GM23338 (cell line): ENCODE measurements at regions not wholly inside any gene's neighbourhood (a gene's known extent, or its start where the extent isn't known, plus 50 kb on each side); places are given as distances from the start of the nearest gene placed in this dataset.
A peak's percentile ranks its signal among the peaks of the same experiment; 100 is the strongest.

ENCODE experiments used
- ATAC-seq: fragments of 200-7000 bp; cut with Tn5 transposase; 3 replicates; pipeline ENCODE4 v1.9.1; 2020
- DNase-seq: peaks from one replicate; pipeline ENCODE4 v3.0.0-alpha.2; 2015; ENCODE audit warnings: low spot score
- H2AFZ ChIP-seq: fragments of 200-600 bp; sonication (generic); 2 replicates; pipeline ENCODE4 v1.8.0; 2016; ENCODE audit warnings: antibody characterized with exemption, mild to moderate bottlenecking, moderate library complexity
- H3F3A ChIP-seq: fragments of 200-600 bp; sonication (generic); replicated peaks from 2 replicates; pipeline ENCODE4 v1.8.0; 2017; ENCODE audit warnings: antibody characterized with exemption, mixed run types, low read depth
- H3K27ac ChIP-seq: fragments of 200-600 bp; sonication (generic); 2 replicates; pipeline ENCODE4 v1.6.1; 2016; ENCODE audit warnings: low read depth
- H3K27me3 ChIP-seq: fragments of 200-600 bp; sonication (generic); 2 replicates; pipeline ENCODE4 v1.8.0; 2016; ENCODE audit warnings: mild to moderate bottlenecking, mixed run types, moderate library complexity; ENCODE audit not compliant: insufficient read depth
- H3K36me3 ChIP-seq: fragments of 200-600 bp; sonication (generic); 2 replicates; pipeline ENCODE4 v1.8.0; 2016; ENCODE audit warnings: mild to moderate bottlenecking; ENCODE audit not compliant: insufficient read depth
- H3K4me1 ChIP-seq: fragments of 200-600 bp; sonication (generic); 2 replicates; pipeline ENCODE4 v1.8.0; 2016; ENCODE audit warnings: mild to moderate bottlenecking, moderate library complexity; ENCODE audit not compliant: insufficient read depth
- H3K4me2 ChIP-seq: fragments of 200-600 bp; sonication (generic); 2 replicates; pipeline ENCODE4 v1.7.1; 2017; ENCODE audit warnings: mixed run types
- H3K4me3 ChIP-seq: fragments of 200-600 bp; sonication (generic); 2 replicates; pipeline ENCODE4 v1.6.1; 2016; ENCODE audit warnings: mixed run types
- H3K79me2 ChIP-seq: fragments of 200-600 bp; sonication (generic); replicated peaks from 2 replicates; pipeline ENCODE4 v1.8.0; 2017; ENCODE audit warnings: mild to moderate bottlenecking; ENCODE audit not compliant: insufficient read depth
- H3K9me2 ChIP-seq: fragments of 200-600 bp; sonication (generic); 2 replicates; pipeline ENCODE4 v1.8.0; 2017; ENCODE audit not compliant: insufficient read depth
- H4K20me1 ChIP-seq: fragments of 200-600 bp; sonication (generic); replicated peaks from 2 replicates; pipeline ENCODE4 v1.8.0; 2017; ENCODE audit warnings: mild to moderate bottlenecking; ENCODE audit not compliant: insufficient read depth
- H3K27ac Mint-ChIP-seq: 2 replicates; pipeline ENCODE4 v1.8.0; 2020; ENCODE audit warnings: inconsistent platforms, mild to moderate bottlenecking, moderate library complexity, mixed read lengths
- H3K27me3 Mint-ChIP-seq: 3 replicates; pipeline ENCODE4 v1.8.0; 2022; ENCODE audit warnings: low read depth, mild to moderate bottlenecking, moderate library complexity, mixed read lengths, inconsistent platforms; ENCODE audit not compliant: insufficient read depth, poor library complexity
- H3K36me3 Mint-ChIP-seq: 3 replicates; pipeline ENCODE4 v1.8.0; 2021; ENCODE audit warnings: low read depth, mild to moderate bottlenecking, inconsistent platforms, moderate library complexity, mixed read lengths
- H3K4me1 Mint-ChIP-seq: 3 replicates; pipeline ENCODE4 v1.8.0; 2020; ENCODE audit warnings: mild to moderate bottlenecking, inconsistent platforms, mixed read lengths
- H3K4me3 Mint-ChIP-seq: 3 replicates; pipeline ENCODE4 v1.8.0; 2021; ENCODE audit warnings: moderate library complexity, mild to moderate bottlenecking, inconsistent platforms, mixed read lengths
- H3K9me3 Mint-ChIP-seq: 3 replicates; pipeline ENCODE4 v1.8.0; 2020; ENCODE audit warnings: moderate library complexity, mild to moderate bottlenecking, inconsistent platforms, mixed read lengths
- CREB1 ChIP-seq: fragments of 250-450 bp; sonication (Bioruptor Pico); IDR thresholded peaks from 2 replicates; pipeline ENCODE4 v1.5.0; 2020; ENCODE audit warnings: low read depth, mild to moderate bottlenecking, moderate library complexity
- EZH2phosphoT487 ChIP-seq: fragments of 200-600 bp; sonication (generic); IDR thresholded peaks from one replicate; pipeline ENCODE4 v1.8.1; 2018; ENCODE audit warnings: antibody characterized with exemption; ENCODE audit not compliant: unreplicated experiment
- NANOG ChIP-seq: IDR thresholded peaks from 2 replicates; pipeline ENCODE4 v1.6.1; 2016; ENCODE audit warnings: antibody characterized with exemption, borderline replicate concordance
- POLR2AphosphoS5 ChIP-seq: IDR thresholded peaks from 2 replicates; pipeline ENCODE4 v1.6.1; 2016; ENCODE audit warnings: antibody characterized with exemption, low read depth
- STAT1 ChIP-seq: IDR thresholded peaks from one replicate; pipeline ENCODE4 v1.6.1; 2016; ENCODE audit warnings: antibody characterized with exemption; ENCODE audit not compliant: unreplicated experiment
- ZNF331 ChIP-seq: fragments of 250-450 bp; sonication (Bioruptor Pico); IDR thresholded peaks from 2 replicates; pipeline ENCODE4 v1.5.0; 2020; ENCODE audit warnings: low read depth, mild to moderate bottlenecking, moderate library complexity
- TF ChIP-seq, protein P1 (sequence below): IDR thresholded peaks from one replicate; pipeline ENCODE4 v1.6.1; 2018; ENCODE audit warnings: antibody characterized with exemption; ENCODE audit not compliant: unreplicated experiment
- TF ChIP-seq, protein P2 (sequence below): IDR thresholded peaks from 2 replicates; pipeline ENCODE4 v1.6.1; 2016; ENCODE audit warnings: antibody characterized with exemption
- TF ChIP-seq, protein P3 (sequence below), 2 experiments: fragments of 200-600 bp in 1 of 2; sonication (generic) in 1 of 2; conservative IDR thresholded peaks; 2 replicates each; pipeline versions ENCODE4 v1.5.1 to v1.6.1; 2016 to 2017; ENCODE audit warnings: antibody characterized with exemption in 2 of 2, low read depth in 2 of 2, mild to moderate bottlenecking in 2 of 2, moderate library complexity in 1 of 2
- TF ChIP-seq, protein P4 (sequence below): fragments of 250-450 bp; sonication (Bioruptor Pico); IDR thresholded peaks from 2 replicates; pipeline ENCODE4 v1.5.0; 2020; ENCODE audit warnings: mild to moderate bottlenecking, moderate library complexity

DNA sequence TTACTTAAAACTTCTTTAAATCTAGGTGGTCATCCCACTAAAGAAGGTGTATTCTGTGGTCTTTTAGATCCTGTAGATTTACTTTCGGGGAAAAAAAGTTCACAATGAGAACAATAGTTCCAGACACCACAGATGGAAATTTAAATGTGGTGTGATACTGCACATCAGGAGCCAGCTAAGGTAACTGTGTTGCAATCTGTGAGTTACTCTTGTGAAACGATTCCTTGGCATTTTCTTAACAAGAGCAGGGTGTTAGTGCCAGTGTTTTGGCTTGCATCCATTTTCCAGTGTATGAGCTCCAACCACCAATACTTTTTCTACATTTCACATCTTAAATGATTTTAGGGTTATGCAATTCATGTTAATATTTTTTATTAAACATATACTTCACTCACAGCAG, 674.5 kb downstream of the CETN3 start (continued):
- TF ChIP-seq, protein P1, sequence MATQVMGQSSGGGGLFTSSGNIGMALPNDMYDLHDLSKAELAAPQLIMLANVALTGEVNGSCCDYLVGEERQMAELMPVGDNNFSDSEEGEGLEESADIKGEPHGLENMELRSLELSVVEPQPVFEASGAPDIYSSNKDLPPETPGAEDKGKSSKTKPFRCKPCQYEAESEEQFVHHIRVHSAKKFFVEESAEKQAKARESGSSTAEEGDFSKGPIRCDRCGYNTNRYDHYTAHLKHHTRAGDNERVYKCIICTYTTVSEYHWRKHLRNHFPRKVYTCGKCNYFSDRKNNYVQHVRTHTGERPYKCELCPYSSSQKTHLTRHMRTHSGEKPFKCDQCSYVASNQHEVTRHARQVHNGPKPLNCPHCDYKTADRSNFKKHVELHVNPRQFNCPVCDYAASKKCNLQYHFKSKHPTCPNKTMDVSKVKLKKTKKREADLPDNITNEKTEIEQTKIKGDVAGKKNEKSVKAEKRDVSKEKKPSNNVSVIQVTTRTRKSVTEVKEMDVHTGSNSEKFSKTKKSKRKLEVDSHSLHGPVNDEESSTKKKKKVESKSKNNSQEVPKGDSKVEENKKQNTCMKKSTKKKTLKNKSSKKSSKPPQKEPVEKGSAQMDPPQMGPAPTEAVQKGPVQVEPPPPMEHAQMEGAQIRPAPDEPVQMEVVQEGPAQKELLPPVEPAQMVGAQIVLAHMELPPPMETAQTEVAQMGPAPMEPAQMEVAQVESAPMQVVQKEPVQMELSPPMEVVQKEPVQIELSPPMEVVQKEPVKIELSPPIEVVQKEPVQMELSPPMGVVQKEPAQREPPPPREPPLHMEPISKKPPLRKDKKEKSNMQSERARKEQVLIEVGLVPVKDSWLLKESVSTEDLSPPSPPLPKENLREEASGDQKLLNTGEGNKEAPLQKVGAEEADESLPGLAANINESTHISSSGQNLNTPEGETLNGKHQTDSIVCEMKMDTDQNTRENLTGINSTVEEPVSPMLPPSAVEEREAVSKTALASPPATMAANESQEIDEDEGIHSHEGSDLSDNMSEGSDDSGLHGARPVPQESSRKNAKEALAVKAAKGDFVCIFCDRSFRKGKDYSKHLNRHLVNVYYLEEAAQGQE = no peak
- TF ChIP-seq POLR2AphosphoS5 = no peak
- no peak for TF ChIP-seq ZNF331
- no peak for TF ChIP-seq CREB1 (CRISPR knock-in tag)
- TF ChIP-seq STAT1 = no peak
- TF ChIP-seq, protein P2, sequence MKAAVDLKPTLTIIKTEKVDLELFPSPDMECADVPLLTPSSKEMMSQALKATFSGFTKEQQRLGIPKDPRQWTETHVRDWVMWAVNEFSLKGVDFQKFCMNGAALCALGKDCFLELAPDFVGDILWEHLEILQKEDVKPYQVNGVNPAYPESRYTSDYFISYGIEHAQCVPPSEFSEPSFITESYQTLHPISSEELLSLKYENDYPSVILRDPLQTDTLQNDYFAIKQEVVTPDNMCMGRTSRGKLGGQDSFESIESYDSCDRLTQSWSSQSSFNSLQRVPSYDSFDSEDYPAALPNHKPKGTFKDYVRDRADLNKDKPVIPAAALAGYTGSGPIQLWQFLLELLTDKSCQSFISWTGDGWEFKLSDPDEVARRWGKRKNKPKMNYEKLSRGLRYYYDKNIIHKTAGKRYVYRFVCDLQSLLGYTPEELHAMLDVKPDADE = no peak
- no peak for TF ChIP-seq EZH2phosphoT487

DNA sequence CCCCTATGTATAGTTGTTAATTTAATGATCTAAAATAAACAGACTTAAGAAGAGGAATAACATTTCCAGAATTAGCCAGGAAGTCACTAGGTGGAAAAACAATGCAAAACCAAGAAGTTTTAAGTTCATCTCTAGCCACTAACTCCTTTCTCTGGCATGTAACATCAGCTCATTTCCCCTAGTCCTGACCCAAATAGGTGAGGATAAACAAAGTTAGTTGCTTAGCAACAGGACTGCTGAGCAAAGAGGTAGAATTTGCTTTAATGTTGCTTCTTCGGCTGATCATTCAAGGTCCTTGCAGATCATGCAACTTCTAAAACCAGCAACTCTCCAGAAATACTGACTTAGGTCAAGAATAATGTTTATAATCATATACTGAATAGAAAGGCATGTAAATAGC, 675.8 kb downstream of the CETN3 start:
- H3K36me3 ChIP-seq = no peaks in the 10 kb centered on the region
- Mint-ChIP-seq H3K27me3 (no peaks in the 10 kb centered on the region), H3K27ac (no peak overlapping the region), H3K9me3 (no peaks in the 10 kb centered on the region), H3K4me1 (peaks cover 16% of the 10 kb centered on the region), H3K4me3 (no peak overlapping the region), H3K36me3 (no peaks in the 10 kb centered on the region)
- DNase-seq (peak; percentile 86), ATAC-seq (peak; percentile 72)
- no peak overlapping the region for H2AFZ ChIP-seq
- H4K20me1 ChIP-seq = no peaks in the 10 kb centered on the region
- H3K27me3 ChIP-seq = no peaks in the 10 kb centered on the region
- H3K4me1 ChIP-seq = peaks cover 2% of the 10 kb centered on the region; the same call in 1 of the 2 replicates
- H3K4me3 ChIP-seq = no peak overlapping the region
- no peaks in the 10 kb centered on the region for H3K79me2 ChIP-seq
- H3K4me2 ChIP-seq = no peak overlapping the region
- H3K27ac ChIP-seq = no peak overlapping the region
- H3K9me2 ChIP-seq = no peaks in the 10 kb centered on the region
- no peaks in the 10 kb centered on the region for H3F3A ChIP-seq
- TF ChIP-seq NANOG (no peak), CREB1 (CRISPR knock-in tag) (no peak), STAT1 (no peak), POLR2AphosphoS5 (no peak)
- TF ChIP-seq, protein P2 = no peak
- TF ChIP-seq, protein P3, sequence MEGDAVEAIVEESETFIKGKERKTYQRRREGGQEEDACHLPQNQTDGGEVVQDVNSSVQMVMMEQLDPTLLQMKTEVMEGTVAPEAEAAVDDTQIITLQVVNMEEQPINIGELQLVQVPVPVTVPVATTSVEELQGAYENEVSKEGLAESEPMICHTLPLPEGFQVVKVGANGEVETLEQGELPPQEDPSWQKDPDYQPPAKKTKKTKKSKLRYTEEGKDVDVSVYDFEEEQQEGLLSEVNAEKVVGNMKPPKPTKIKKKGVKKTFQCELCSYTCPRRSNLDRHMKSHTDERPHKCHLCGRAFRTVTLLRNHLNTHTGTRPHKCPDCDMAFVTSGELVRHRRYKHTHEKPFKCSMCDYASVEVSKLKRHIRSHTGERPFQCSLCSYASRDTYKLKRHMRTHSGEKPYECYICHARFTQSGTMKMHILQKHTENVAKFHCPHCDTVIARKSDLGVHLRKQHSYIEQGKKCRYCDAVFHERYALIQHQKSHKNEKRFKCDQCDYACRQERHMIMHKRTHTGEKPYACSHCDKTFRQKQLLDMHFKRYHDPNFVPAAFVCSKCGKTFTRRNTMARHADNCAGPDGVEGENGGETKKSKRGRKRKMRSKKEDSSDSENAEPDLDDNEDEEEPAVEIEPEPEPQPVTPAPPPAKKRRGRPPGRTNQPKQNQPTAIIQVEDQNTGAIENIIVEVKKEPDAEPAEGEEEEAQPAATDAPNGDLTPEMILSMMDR (conservative IDR thresholded peaks at IDR 0.05; ENCODE audit: low read depth in 2 of 2) = no peak
- TF ChIP-seq, protein P4, sequence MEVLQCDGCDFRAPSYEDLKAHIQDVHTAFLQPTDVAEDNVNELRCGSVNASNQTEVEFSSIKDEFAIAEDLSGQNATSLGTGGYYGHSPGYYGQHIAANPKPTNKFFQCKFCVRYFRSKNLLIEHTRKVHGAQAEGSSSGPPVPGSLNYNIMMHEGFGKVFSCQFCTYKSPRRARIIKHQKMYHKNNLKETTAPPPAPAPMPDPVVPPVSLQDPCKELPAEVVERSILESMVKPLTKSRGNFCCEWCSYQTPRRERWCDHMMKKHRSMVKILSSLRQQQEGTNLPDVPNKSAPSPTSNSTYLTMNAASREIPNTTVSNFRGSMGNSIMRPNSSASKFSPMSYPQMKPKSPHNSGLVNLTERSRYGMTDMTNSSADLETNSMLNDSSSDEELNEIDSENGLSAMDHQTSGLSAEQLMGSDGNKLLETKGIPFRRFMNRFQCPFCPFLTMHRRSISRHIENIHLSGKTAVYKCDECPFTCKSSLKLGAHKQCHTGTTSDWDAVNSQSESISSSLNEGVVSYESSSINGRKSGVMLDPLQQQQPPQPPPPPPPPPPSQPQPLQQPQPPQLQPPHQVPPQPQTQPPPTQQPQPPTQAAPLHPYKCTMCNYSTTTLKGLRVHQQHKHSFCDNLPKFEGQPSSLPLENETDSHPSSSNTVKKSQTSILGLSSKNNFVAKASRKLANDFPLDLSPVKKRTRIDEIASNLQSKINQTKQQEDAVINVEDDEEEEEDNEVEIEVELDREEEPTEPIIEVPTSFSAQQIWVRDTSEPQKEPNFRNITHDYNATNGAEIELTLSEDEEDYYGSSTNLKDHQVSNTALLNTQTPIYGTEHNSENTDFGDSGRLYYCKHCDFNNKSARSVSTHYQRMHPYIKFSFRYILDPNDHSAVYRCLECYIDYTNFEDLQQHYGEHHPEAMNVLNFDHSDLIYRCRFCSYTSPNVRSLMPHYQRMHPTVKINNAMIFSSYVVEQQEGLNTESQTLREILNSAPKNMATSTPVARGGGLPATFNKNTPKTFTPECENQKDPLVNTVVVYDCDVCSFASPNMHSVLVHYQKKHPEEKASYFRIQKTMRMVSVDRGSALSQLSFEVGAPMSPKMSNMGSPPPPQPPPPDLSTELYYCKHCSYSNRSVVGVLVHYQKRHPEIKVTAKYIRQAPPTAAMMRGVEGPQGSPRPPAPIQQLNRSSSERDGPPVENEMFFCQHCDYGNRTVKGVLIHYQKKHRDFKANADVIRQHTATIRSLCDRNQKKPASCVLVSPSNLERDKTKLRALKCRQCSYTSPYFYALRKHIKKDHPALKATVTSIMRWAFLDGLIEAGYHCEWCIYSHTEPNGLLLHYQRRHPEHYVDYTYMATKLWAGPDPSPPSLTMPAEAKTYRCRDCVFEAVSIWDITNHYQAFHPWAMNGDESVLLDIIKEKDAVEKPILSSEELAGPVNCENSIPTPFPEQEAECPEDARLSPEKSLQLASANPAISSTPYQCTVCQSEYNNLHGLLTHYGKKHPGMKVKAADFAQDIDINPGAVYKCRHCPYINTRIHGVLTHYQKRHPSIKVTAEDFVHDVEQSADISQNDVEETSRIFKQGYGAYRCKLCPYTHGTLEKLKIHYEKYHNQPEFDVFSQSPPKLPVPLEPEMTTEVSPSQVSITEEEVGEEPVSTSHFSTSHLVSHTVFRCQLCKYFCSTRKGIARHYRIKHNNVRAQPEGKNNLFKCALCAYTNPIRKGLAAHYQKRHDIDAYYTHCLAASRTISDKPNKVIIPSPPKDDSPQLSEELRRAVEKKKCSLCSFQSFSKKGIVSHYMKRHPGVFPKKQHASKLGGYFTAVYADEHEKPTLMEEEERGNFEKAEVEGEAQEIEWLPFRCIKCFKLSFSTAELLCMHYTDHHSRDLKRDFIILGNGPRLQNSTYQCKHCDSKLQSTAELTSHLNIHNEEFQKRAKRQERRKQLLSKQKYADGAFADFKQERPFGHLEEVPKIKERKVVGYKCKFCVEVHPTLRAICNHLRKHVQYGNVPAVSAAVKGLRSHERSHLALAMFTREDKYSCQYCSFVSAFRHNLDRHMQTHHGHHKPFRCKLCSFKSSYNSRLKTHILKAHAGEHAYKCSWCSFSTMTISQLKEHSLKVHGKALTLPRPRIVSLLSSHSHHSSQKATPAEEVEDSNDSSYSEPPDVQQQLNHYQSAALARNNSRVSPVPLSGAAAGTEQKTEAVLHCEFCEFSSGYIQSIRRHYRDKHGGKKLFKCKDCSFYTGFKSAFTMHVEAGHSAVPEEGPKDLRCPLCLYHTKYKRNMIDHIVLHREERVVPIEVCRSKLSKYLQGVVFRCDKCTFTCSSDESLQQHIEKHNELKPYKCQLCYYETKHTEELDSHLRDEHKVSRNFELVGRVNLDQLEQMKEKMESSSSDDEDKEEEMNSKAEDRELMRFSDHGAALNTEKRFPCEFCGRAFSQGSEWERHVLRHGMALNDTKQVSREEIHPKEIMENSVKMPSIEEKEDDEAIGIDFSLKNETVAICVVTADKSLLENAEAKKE = no peak
